ENCODE measurements at regions not wholly inside any gene's neighbourhood (a gene's known extent, or its start where the extent isn't known, plus 50 kb on each side); places are given as distances from the start of the nearest gene placed in this dataset.

- DNase-seq (ENCODE audit: low spot score), result no peak
Measured at GRCh38 chr6:133631421-133631820, 257.5 kb upstream of the TCF21 start.

GRCh38 chr6:133632206-133632605, 256.7 kb upstream of the TCF21 start:
- DNase-seq (ENCODE audit: low spot score), result no peak

- no peak for DNase-seq (ENCODE audit: low spot score)
Measured at GRCh38 chr6:133632906-133633305, 256.0 kb upstream of the TCF21 start.

GRCh38 chr6:133634474-133634873, 254.4 kb upstream of the TCF21 start:
- no peak for DNase-seq (ENCODE audit: low spot score)

GRCh38 chr6:133635447-133635846, 253.5 kb upstream of the TCF21 start:
- no peak for DNase-seq (ENCODE audit: low spot score)

- DNase-seq (ENCODE audit: low spot score), result no peak
Measured at GRCh38 chr6:133637436-133637835, 251.5 kb upstream of the TCF21 start.

GRCh38 chr6:133637874-133638273, 251.0 kb upstream of the TCF21 start:
- DNase-seq (ENCODE audit: low spot score), result no peak

GRCh38 chr6:133641104-133641503, 247.8 kb upstream of the TCF21 start:
- DNase-seq (ENCODE audit: low spot score), result no peak

- DNase-seq (ENCODE audit: low spot score), result no peak
Measured at GRCh38 chr6:133644548-133644891, 244.4 kb upstream of the TCF21 start.

GRCh38 chr6:133644892-133645619, 243.9 kb upstream of the TCF21 start:
- no peak for DNase-seq (ENCODE audit: low spot score)

- no peak for DNase-seq (ENCODE audit: low spot score)
Measured at GRCh38 chr6:133645966-133646740, 242.8 kb upstream of the TCF21 start.

- no peak for DNase-seq (ENCODE audit: low spot score)
Measured at GRCh38 chr6:133648581-133648980, 240.3 kb upstream of the TCF21 start.

- no peak for DNase-seq (ENCODE audit: low spot score)
Measured at GRCh38 chr6:133671376-133671775, 217.5 kb upstream of the TCF21 start.

GRCh38 chr6:133673056-133673455, 215.9 kb upstream of the TCF21 start:
- no peak for DNase-seq (ENCODE audit: low spot score)

- no peak for DNase-seq (ENCODE audit: low spot score)
Measured at GRCh38 chr6:133674661-133675060, 214.3 kb upstream of the TCF21 start.

GRCh38 chr6:133680994-133681393, 207.9 kb upstream of the TCF21 start:
- no peak for DNase-seq (ENCODE audit: low spot score)

- no peak for DNase-seq (ENCODE audit: low spot score)
Measured at GRCh38 chr6:133681891-133682290, 207.0 kb upstream of the TCF21 start.

GRCh38 chr6:133682506-133683307, 206.2 kb upstream of the TCF21 start:
- DNase-seq (ENCODE audit: low spot score), result no peak

GRCh38 chr6:133683308-133683580, 205.7 kb upstream of the TCF21 start:
- DNase-seq (ENCODE audit: low spot score), result no peak

GRCh38 chr6:133683606-133684005, 205.3 kb upstream of the TCF21 start:
- DNase-seq (ENCODE audit: low spot score), result no peak

- DNase-seq (ENCODE audit: low spot score), result no peak
Measured at GRCh38 chr6:133688705-133689492, 200.0 kb upstream of the TCF21 start.

GRCh38 chr6:133689863-133690262, 199.1 kb upstream of the TCF21 start:
- DNase-seq (ENCODE audit: low spot score), result no peak
